GM23338 (cell line): ENCODE measurements at regions not wholly inside any gene's neighbourhood (a gene's known extent, or its start where the extent isn't known, plus 50 kb on each side); places are given as distances from the start of the nearest gene placed in this dataset.

ENCODE experiments used
- CTCF ChIP-seq, 2 experiments: fragments of 200-600 bp in 1 of 2; sonication (generic) in 1 of 2; conservative IDR thresholded peaks; 2 replicates each; pipeline versions ENCODE4 v1.5.1 to v1.6.1; 2016 to 2017; ENCODE audit warnings: antibody characterized with exemption in 2 of 2, low read depth in 2 of 2, mild to moderate bottlenecking in 2 of 2, moderate library complexity in 1 of 2
- ETS1 ChIP-seq: IDR thresholded peaks from 2 replicates; pipeline ENCODE4 v1.6.1; 2016; ENCODE audit warnings: antibody characterized with exemption
- EZH2 ChIP-seq: fragments of 200-600 bp; sonication (generic); IDR thresholded peaks from one replicate; pipeline ENCODE4 v1.8.0; 2017; ENCODE audit warnings: antibody characterized with exemption, mild to moderate bottlenecking, low read depth; ENCODE audit not compliant: unreplicated experiment
- EZH2phosphoT487 ChIP-seq: fragments of 200-600 bp; sonication (generic); IDR thresholded peaks from one replicate; pipeline ENCODE4 v1.8.1; 2018; ENCODE audit warnings: antibody characterized with exemption; ENCODE audit not compliant: unreplicated experiment
- JUNB ChIP-seq: IDR thresholded peaks from one replicate; pipeline ENCODE4 v1.6.1; 2016; ENCODE audit warnings: antibody characterized with exemption; ENCODE audit not compliant: unreplicated experiment
- STAT1 ChIP-seq: IDR thresholded peaks from one replicate; pipeline ENCODE4 v1.6.1; 2016; ENCODE audit warnings: antibody characterized with exemption; ENCODE audit not compliant: unreplicated experiment
- ZNF331 ChIP-seq: fragments of 250-450 bp; sonication (Bioruptor Pico); IDR thresholded peaks from 2 replicates; pipeline ENCODE4 v1.5.0; 2020; ENCODE audit warnings: low read depth, mild to moderate bottlenecking, moderate library complexity
- TF ChIP-seq, protein P1 (sequence below): fragments of 250-450 bp; sonication (Bioruptor Pico); IDR thresholded peaks from 2 replicates; pipeline ENCODE4 v1.5.0; 2020; ENCODE audit warnings: mild to moderate bottlenecking, moderate library complexity

GRCh38 chr18:61736133-61736532 is 156.7 kb downstream of the RNF152 start (continued):
- TF ChIP-seq, protein P1, sequence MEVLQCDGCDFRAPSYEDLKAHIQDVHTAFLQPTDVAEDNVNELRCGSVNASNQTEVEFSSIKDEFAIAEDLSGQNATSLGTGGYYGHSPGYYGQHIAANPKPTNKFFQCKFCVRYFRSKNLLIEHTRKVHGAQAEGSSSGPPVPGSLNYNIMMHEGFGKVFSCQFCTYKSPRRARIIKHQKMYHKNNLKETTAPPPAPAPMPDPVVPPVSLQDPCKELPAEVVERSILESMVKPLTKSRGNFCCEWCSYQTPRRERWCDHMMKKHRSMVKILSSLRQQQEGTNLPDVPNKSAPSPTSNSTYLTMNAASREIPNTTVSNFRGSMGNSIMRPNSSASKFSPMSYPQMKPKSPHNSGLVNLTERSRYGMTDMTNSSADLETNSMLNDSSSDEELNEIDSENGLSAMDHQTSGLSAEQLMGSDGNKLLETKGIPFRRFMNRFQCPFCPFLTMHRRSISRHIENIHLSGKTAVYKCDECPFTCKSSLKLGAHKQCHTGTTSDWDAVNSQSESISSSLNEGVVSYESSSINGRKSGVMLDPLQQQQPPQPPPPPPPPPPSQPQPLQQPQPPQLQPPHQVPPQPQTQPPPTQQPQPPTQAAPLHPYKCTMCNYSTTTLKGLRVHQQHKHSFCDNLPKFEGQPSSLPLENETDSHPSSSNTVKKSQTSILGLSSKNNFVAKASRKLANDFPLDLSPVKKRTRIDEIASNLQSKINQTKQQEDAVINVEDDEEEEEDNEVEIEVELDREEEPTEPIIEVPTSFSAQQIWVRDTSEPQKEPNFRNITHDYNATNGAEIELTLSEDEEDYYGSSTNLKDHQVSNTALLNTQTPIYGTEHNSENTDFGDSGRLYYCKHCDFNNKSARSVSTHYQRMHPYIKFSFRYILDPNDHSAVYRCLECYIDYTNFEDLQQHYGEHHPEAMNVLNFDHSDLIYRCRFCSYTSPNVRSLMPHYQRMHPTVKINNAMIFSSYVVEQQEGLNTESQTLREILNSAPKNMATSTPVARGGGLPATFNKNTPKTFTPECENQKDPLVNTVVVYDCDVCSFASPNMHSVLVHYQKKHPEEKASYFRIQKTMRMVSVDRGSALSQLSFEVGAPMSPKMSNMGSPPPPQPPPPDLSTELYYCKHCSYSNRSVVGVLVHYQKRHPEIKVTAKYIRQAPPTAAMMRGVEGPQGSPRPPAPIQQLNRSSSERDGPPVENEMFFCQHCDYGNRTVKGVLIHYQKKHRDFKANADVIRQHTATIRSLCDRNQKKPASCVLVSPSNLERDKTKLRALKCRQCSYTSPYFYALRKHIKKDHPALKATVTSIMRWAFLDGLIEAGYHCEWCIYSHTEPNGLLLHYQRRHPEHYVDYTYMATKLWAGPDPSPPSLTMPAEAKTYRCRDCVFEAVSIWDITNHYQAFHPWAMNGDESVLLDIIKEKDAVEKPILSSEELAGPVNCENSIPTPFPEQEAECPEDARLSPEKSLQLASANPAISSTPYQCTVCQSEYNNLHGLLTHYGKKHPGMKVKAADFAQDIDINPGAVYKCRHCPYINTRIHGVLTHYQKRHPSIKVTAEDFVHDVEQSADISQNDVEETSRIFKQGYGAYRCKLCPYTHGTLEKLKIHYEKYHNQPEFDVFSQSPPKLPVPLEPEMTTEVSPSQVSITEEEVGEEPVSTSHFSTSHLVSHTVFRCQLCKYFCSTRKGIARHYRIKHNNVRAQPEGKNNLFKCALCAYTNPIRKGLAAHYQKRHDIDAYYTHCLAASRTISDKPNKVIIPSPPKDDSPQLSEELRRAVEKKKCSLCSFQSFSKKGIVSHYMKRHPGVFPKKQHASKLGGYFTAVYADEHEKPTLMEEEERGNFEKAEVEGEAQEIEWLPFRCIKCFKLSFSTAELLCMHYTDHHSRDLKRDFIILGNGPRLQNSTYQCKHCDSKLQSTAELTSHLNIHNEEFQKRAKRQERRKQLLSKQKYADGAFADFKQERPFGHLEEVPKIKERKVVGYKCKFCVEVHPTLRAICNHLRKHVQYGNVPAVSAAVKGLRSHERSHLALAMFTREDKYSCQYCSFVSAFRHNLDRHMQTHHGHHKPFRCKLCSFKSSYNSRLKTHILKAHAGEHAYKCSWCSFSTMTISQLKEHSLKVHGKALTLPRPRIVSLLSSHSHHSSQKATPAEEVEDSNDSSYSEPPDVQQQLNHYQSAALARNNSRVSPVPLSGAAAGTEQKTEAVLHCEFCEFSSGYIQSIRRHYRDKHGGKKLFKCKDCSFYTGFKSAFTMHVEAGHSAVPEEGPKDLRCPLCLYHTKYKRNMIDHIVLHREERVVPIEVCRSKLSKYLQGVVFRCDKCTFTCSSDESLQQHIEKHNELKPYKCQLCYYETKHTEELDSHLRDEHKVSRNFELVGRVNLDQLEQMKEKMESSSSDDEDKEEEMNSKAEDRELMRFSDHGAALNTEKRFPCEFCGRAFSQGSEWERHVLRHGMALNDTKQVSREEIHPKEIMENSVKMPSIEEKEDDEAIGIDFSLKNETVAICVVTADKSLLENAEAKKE = no peak
- no peak for TF ChIP-seq ETS1
- TF ChIP-seq CTCF (conservative IDR thresholded peaks at IDR 0.05; ENCODE audit: low read depth in 2 of 2) = no peak
- TF ChIP-seq EZH2phosphoT487 = no peak
- TF ChIP-seq STAT1 = no peak
- no peak for TF ChIP-seq ZNF331
- no peak for TF ChIP-seq JUNB
- TF ChIP-seq EZH2 = no peak
